Osteocyte (in vitro differentiated cells): ENCODE measurements at regions not wholly inside any gene's neighbourhood (a gene's known extent, or its start where the extent isn't known, plus 50 kb on each side); places are given as distances from the start of the nearest gene placed in this dataset.

Experiments
- DNase-seq: peaks from one replicate; pipeline ENCODE4 v3.0.0; 2021; ENCODE audit warnings: mixed read lengths; ENCODE audit not compliant: unreplicated experiment; ENCODE audit errors: extremely low spot score
- H3K27ac Mint-ChIP-seq: one replicate; pipeline ENCODE4 v1.8.0; 2021; ENCODE audit warnings: mild to moderate bottlenecking, mixed read lengths; ENCODE audit not compliant: unreplicated experiment
- H3K27me3 Mint-ChIP-seq: one replicate; pipeline ENCODE4 v1.8.0; 2021; ENCODE audit warnings: mixed read lengths; ENCODE audit not compliant: unreplicated experiment
- H3K36me3 Mint-ChIP-seq: one replicate; pipeline ENCODE4 v1.8.0; 2021; ENCODE audit warnings: mixed read lengths; ENCODE audit not compliant: unreplicated experiment
- H3K4me1 Mint-ChIP-seq: one replicate; pipeline ENCODE4 v1.8.0; 2021; ENCODE audit warnings: mixed read lengths; ENCODE audit not compliant: unreplicated experiment
- H3K4me3 Mint-ChIP-seq: one replicate; pipeline ENCODE4 v1.8.0; 2021; ENCODE audit warnings: mild to moderate bottlenecking, moderate library complexity, mixed read lengths; ENCODE audit not compliant: unreplicated experiment
- H3K9me3 Mint-ChIP-seq: one replicate; pipeline ENCODE4 v1.8.0; 2021; ENCODE audit warnings: mixed read lengths; ENCODE audit not compliant: unreplicated experiment
- TF ChIP-seq, protein P1 (sequence below): fragments of 200-600 bp; sonication (generic); IDR thresholded peaks from 2 replicates; pipeline ENCODE4 v1.5.0; 2021; ENCODE audit warnings: antibody characterized with exemption, mild to moderate bottlenecking, moderate library complexity

GRCh38 chr4:18081708-18082107 is 60.2 kb upstream of the LCORL start:
- H3K27ac Mint-ChIP-seq, result no peak overlapping the region
- no peaks in the 10 kb centered on the region for H3K9me3 Mint-ChIP-seq
- no peaks in the 10 kb centered on the region for H3K36me3 Mint-ChIP-seq
- no peak for DNase-seq
- no peaks in the 10 kb centered on the region for H3K4me1 Mint-ChIP-seq
- no peak overlapping the region for H3K4me3 Mint-ChIP-seq
- peaks cover 3% of the 10 kb centered on the region for H3K27me3 Mint-ChIP-seq
- TF ChIP-seq, protein P1, sequence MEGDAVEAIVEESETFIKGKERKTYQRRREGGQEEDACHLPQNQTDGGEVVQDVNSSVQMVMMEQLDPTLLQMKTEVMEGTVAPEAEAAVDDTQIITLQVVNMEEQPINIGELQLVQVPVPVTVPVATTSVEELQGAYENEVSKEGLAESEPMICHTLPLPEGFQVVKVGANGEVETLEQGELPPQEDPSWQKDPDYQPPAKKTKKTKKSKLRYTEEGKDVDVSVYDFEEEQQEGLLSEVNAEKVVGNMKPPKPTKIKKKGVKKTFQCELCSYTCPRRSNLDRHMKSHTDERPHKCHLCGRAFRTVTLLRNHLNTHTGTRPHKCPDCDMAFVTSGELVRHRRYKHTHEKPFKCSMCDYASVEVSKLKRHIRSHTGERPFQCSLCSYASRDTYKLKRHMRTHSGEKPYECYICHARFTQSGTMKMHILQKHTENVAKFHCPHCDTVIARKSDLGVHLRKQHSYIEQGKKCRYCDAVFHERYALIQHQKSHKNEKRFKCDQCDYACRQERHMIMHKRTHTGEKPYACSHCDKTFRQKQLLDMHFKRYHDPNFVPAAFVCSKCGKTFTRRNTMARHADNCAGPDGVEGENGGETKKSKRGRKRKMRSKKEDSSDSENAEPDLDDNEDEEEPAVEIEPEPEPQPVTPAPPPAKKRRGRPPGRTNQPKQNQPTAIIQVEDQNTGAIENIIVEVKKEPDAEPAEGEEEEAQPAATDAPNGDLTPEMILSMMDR, result no peak

- Mint-ChIP-seq H3K27me3 (peaks cover 8% of the 10 kb centered on the region), H3K9me3 (no peaks in the 10 kb centered on the region), H3K4me1 (no peaks in the 10 kb centered on the region), H3K27ac (no peak overlapping the region), H3K36me3 (no peaks in the 10 kb centered on the region), H3K4me3 (no peak overlapping the region)
- DNase-seq, result no peak
- TF ChIP-seq, protein P1, result no peak
Measured at GRCh38 chr4:18077808-18078207, 56.3 kb upstream of the LCORL start.

DNA sequence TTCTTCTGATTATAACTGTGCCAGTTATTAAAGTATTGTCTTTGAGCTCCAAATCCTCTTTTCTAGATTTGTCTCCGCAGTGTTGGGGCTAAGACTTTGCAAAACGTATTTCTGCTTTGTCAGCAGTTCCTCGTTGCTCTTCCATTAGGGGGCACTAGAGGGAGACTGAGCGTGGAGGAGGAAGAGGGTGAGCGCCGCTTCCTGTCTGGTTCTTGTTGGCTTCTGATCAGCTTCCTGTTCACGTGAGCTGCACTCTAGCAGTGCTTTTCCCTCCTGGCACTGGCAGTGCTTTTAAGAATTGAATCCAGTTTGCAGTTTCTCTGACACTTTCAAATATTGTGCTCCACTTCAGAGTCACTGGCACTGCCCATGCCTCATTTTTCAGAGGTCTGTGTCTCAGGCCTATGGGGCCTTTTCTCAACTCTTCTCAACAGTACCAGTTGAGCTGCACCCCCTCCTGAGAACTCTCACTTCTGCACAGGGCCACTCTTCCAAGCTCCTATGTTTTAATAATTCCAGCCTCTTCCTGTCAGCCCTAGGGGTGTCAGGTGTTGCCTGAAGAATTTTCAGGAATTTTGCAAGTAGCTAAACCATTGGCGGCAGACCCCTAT is 54.4 kb upstream of the LCORL start:
- peaks cover 15% of the 10 kb centered on the region for H3K27me3 Mint-ChIP-seq
- no peak overlapping the region for H3K4me3 Mint-ChIP-seq
- no peaks in the 10 kb centered on the region for H3K9me3 Mint-ChIP-seq
- H3K36me3 Mint-ChIP-seq, result no peaks in the 10 kb centered on the region
- TF ChIP-seq, protein P1, result peak; percentile 20
- no peak overlapping the region for H3K27ac Mint-ChIP-seq
- DNase-seq, result no peak
- H3K4me1 Mint-ChIP-seq, result no peaks in the 10 kb centered on the region

- H3K27ac Mint-ChIP-seq, result no peak overlapping the region
- H3K9me3 Mint-ChIP-seq, result no peaks in the 10 kb centered on the region
- H3K4me1 Mint-ChIP-seq, result no peaks in the 10 kb centered on the region
- H3K36me3 Mint-ChIP-seq, result no peaks in the 10 kb centered on the region
- TF ChIP-seq, protein P1, result no peak
- H3K27me3 Mint-ChIP-seq, result peaks cover 15% of the 10 kb centered on the region
- no peak overlapping the region for H3K4me3 Mint-ChIP-seq
- DNase-seq, result no peak
Measured at GRCh38 chr4:18071894-18072293, 50.3 kb upstream of the LCORL start.
